ENCODE measurements at regions not wholly inside any gene's neighbourhood (a gene's known extent, or its start where the extent isn't known, plus 50 kb on each side); places are given as distances from the start of the nearest gene placed in this dataset.

GRCh38 chr6:11830105-11830504, 51.5 kb upstream of the ADTRP start:
- TF ChIP-seq CTCF (IDR thresholded peaks at IDR 0.05 in 8 of 11, conservative IDR thresholded peaks at IDR 0.05 in 3 of 11) (no peak), POLR2A (IDR thresholded peaks at IDR 0.05) (no peak)

Measured in spleen (tissue), 7 donors.